ENCODE measurements at regions not wholly inside any gene's neighbourhood (a gene's known extent, or its start where the extent isn't known, plus 50 kb on each side); places are given as distances from the start of the nearest gene placed in this dataset.
A peak's percentile ranks its signal among the peaks of the same experiment; 100 is the strongest.
"Not testable (repeated sequence)": the region's sequence is repeated elsewhere in the genome, so short reads cannot be mapped to it uniquely, and the experiment has no call there.

DNA sequence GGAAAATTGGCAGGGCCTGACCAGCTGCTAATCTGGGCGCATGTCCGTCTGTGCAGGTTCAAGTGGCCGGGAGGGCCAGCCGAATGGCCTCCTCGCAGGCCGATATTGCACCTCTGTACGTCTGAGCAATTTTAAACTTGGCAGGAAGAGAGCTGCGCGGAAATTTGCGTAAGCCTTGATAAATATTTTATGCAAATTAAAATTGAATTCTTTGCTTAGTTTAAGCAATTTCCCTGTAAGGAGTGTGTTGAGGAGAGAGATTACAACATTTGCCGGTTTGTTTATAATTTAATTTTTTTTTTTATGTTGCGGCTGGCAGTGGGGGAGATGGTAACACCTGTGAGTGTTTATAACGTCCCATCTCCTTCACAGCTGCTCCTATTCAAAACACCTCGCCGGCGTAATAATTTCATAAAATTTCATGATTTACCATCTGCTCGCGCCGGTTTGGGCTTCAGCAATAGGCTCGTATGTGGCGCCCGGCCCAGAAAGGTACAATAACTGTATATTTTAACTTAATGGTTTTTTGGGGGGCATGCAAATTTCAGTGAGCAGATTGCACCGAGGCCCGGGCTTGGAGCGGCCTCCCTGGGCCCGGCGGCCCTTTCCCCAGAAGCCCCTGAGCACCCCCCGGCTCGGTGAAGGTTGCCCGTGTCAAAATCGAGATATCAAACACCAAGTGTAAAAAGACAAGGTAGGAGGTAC, 269.4 kb upstream of the MVB12B start:
- DNase-seq: peak; percentile 50

DNA sequence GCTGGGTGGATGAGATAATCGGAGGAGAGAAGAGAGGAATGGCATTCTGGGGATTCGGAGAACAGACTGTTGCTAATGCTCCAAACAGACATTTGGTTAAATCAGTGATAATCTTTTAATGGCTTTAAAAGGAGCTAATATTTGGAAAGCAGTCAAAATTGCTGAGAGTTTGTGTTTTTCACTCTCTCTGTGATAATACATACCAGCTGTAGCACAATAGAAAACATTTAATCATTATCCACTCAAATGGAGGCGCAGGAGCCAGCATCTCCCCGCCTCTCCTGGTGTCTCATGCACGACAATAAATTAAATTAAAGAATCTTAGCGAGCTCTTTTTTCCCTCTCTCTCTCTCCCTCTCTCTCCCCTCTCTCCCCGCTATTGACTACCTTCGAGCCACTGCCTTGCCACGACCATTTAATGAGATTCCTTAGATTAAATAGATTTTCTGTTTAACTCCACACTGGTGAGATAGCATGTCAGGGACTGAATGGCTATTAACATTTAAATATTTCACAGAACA, 268.6 kb upstream of the MVB12B start:
- DNase-seq: peak; percentile 59

DNA sequence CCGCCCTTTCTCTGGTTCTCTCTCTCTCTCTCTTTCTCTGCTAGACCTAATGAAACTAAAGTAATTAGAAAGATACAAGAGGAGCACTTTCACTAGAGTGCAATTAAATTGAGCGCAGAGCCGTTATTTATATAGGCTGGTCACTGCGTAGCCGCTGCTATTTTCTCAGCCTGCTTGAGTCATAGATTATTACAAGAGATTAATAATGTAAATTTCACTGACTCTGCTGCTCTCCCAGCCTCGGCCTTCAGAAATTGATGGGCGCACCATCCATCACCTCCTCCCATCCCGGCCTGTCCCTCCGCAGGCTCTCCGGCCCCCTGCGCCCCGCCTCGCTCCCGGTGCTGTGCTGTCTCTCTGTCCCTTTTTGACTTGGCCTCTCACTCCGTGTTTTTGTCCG, 268.0 kb upstream of the MVB12B start:
- DNase-seq: no peak

DNA sequence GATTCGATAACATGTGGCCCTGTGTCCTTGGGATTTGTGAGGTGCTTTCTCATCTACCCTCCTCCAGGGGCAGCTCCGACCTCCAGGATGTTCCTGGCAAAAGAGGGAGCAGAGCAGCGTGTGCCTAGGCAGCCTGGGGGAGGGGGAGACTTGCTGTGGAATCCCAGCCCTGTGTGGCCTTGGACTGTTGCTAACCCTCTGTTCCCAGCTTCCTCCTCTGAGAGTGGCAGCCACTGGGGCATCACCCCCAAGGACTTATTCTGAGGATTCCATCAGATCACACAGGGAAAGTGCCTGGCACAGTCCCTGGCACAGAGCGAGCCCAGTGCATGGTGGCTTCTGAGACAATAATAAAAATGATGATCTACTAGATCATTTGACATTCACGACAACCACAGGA, 265.1 kb upstream of the MVB12B start:
- no peak for DNase-seq

DNA sequence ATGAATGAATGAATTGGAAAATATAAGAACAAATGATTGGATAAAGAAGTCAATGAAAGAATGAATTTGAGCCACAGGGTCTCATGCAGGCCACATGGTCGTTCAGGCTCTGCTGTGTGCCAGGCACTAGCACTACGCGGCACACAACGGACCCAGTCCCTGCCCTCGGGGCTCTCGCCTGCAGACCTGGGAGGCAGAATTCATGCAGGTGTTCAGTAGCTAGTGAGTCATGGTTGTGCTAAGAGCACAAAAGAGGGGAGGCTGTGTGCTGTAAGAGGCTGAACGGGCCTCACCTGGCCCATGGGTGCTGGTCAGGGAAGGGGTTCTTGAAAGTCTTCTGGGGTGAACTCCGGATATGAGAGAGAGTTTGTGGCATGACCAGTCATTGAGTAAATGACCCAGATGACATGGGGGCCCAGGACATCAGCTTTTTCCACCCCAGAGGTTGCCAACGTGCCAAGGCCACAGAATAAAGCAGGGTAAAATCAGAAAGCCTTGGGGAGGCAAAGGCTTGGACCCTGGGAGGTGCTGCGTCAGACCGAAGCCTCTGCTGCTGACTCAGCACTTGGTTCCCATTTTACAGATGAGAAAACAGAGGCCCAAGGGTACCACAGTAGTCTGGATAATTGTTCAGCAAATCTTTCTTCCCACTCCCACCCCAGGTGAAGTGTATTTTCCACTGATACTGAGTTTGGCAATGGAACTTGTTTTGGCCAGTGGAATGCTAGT, 264.3 kb upstream of the MVB12B start:
- no peak for DNase-seq

DNA sequence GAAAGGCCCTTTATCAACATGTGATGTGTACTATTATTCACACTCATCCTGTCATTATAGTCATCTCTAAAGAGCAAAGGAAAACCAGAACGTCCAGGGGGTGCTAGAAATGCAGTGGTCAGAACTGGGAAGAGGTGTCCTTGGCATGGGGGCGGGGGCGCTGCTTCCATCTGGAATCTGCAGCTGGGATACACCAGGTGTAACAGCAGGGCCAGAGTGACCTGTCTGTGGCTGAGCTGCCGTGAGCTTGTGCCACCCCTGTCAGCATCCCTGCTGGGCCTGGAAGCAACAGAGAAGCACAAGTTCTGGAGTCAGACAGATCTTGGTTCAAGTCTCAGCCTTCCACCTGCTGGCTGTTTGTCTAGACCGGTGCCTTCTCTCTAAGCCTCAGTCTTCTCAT, 263.3 kb upstream of the MVB12B start:
- DNase-seq: no peak

DNA sequence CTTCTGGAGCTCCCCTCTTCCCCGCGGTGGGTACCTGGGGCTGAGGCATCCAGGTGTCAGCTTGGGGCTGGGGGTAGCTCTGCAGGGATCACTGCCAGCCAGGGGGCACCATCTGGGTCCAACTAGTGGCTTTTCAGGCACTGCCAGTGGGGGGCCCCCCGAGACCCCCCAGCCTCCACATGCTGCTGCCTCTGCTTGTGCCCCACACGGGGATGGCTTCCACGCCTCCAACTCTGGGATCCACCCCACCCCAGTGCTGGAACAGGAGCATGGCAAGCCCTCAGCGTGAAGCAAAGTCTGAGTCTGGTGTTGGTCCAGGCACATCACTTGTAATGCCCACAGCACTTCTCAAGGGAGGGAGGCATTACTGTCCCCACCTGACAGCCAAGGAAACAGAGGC, 260.5 kb upstream of the MVB12B start:
- no peak for DNase-seq

DNA sequence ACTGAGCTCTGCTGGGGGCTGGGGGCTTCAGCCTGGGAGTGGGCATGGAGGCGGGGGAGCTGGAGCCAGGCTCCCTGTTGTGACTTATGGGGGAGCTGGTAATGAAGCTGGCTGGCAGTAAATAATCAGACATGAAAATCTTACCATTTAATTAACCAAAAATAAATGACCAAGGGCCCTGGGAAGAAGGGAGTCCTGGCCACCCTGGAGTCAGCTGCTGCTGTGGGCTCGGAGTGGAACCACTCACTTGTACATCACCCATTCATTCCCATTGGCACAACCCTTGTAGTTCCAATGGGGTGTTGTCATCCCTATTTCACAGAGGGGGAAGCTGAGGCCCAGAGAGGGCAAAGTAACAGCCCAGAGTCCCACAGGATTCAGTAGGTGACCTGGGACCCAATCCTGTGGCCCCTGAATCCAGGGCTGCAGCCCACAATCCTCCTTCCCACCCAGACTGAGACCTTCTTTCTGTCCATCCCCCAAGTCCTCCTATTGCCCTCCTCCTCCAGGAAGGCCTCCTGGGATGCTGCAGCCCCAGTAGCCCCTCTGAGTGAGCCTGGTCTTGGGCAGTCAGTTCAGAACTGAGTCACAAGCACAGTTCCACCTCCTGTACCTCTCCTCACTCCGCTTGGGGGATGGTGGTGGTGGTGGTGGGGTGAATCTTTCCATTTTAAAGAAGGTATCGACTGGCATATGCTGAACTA, 259.4 kb upstream of the MVB12B start:
- DNase-seq: no peak

DNA sequence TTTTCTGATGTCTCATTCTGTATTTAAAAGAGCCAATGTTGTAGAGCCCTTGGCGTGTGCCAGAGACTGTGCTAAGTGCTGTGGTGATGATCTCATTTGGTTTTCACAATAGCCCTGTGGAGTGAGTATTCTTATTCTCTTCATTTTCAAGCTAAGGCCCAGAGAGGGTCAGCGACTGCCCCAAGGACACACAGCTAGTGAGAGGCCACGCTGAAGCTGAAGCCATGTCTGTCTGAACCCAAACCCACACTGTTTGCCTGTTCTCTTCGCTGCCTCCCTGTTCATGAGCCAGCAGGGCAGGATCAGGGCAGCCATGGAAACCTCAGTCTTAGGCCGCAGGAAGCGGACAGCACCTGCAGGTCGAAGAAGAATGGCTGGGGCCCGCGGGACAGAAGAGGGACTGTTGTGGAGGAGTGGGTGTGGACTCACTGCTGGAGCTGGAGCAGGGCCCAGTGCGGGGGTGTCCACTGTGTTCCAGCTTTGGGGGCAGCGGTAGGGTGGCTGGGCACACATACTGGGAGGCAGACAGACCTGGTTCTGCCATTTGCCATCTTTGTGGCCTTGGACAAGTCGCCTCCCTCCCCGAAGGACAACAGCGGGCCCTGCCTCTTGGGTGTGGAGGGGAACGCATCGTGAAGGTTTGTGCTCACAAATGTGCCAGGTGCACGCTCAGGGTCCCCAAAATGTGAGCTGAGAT, 257.9 kb upstream of the MVB12B start:
- no peak for DNase-seq

DNA sequence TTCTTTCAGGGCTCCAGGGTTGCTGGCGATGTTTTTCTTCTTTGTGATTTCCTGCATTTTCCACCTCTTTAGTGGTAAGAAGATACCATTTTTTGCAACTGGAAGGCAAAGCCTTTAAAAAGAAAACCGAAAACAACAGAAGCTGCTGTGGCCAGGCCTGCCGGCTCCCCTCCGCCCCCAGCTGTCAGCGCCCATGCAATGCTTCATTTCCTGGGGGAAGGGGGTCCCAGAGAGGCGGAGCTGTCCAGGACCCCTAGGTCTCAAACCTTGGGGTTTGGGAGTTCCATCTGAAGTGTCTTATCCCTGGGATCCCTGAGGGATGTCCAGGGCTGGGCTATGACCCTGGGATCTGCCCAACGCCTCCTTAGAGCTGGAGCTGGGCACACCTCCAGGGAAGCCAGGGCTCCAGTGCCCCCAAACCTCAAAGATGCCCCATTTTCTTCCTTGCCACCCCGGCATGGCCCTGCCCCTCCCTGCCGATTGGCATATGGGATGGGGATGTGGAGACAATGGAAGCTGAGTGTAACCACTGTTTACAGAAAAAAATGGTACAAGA, 257.2 kb upstream of the MVB12B start:
- DNase-seq: no peak

DNA sequence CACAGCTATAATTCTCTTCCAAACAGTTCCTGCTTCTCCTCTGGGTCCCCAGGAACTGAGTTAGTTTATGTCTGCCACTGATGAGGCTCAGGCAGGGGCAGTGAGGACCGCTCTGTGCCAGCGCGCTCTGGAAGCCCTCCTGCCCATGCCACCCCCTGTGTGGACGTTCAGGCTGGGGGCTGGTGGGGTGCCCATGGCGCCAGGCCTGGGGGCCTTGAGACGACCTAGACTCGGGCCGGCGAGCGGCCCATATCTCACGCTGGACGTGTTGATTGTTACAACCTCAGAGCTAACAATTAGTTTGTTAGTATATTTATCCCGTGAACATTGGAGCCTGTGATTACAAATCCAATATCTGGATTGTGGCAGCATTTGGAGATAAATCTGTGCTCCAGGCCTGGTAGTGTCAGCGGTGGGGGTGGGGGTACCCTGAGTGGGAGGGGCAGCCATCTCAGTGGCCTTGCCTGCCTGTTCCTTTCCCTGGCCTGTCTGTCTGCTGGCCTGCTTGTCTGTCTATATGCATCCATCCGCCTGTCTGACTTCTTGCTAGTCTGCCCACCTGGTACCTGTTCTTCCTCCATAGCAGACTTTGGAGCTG, 256.5 kb upstream of the MVB12B start:
- DNase-seq: no peak

DNA sequence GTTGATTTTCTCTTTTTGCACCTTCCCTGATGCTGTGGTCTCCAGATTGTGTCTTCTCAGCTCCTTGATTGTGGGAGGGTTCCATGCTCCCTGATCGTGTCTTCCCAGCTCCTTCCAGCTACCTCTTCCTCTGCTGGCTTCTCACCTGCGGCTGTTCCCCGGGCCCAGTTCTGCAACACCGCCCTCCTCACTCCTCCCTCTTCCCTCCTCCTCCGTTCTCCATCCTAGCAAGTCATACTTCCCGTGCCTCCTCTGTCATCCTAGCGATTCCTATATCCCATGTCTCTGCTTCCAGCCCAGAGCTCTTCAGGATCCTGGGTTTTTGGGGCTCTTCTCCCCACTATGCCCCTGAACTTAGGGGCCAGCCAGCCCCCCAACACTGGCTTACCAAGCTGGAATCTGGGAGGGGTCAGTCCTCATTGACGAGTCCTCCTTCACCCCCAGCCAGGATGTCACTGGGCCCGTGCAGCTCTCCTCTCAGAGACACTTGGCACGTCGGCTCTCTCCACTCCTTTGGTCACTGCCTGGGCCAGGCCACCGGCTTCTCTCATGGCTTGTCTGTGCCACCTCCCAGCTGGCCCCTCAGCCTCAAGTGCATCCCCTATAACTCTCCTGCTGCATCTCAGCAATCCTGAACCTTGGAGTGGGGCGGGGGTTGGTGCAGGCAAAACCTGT, 255.4 kb upstream of the MVB12B start:
- DNase-seq: no peak

DNA sequence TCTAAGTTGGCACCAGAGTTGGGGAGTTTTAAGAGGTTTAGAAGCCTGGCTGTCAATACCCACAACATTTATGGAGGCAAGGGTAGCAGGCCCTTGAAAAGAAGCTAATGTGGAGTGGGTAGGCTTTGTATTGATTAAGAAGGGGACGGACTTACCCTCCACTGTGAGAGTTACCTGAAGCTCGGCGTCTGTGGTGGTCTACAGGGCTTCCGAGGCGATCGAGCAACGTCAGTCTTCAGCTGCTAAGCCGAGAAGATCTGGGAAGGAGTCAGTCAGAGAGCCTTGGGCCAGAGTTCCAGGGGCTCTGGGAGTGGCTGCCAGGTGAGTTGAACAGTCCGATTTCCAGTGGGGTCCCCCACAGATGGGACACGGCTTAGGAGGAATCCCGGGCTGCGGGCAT, 249.0 kb upstream of the MVB12B start:
- not testable (repeated sequence) for DNase-seq

DNA sequence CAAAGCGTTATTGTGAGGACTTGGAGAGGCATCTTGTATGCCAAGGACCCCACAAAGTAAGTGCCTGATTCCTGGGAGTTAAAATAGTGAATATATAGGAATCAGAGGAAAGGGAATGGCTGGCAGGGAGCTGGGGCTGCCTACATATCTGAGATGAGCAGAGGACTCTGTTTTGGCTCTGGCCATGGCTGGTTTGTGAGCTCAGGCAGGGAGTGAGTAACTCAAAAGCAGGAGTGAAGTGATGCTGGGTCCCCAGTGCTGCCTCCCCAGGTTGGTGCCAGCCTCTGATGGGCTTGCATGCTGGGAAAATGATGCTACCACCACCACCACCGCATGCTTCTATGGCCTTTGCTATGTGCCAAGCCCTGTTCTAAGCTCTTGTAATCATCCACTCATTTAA, 246.0 kb upstream of the MVB12B start:
- no peak for DNase-seq

DNA sequence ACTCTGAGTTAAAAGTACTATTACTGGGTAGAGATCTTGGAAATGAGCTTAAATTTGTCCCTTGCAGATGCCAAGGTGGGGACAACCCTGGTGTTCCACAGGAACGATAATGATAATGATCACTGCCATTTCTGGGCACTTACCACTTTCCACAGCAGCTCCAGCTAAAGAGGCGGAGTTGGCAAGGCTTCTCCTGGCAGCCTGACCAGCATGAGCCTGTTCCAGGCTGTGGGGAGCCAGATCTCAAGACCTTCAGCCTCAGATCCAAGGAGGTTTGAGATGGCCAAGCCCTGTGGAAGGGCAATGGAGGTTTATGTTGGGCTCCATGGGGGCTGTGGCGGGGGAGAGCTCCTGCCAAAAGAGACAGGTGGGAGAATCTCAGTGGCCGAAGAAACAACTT, 244.9 kb upstream of the MVB12B start:
- no peak for DNase-seq

DNA sequence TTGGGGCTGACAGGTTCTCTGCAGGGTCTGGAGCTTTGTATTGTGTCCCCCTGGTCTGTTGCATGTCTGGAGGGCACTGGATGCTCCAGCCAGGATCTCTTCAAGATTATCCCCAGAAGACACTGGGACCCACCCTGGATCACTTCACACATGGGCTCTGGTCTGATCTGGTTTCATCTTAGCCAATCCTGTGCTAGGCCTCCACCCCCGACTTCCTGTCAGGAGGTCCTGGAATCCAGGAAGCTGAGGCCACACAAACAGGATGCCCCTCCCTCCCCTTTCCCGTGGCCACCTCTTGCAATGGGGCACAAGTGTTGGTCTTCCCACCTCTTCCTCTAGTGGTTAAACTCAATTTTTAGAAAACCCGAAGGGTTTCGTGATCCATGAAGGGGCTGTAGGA, 242.6 kb upstream of the MVB12B start:
- DNase-seq: no peak

DNA sequence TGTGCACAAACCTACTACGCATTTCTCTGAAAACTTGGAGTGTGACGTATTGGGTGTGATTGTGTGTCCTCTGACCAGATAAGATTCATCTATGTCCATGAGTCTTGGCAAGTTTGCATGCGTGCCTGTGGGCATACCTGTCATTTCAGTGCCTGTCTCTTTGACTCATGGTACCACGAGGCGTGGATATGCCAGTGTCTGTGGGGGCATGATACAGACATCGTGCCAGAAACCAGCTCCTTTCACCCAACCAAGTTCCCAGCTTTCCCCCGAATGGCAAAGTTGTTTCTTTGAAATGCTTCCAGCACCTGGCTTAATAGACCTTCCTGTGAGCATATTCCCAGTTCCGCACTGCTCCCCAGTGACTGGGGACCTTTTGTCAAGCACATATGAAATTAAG, 241.9 kb upstream of the MVB12B start:
- no peak for DNase-seq

DNA sequence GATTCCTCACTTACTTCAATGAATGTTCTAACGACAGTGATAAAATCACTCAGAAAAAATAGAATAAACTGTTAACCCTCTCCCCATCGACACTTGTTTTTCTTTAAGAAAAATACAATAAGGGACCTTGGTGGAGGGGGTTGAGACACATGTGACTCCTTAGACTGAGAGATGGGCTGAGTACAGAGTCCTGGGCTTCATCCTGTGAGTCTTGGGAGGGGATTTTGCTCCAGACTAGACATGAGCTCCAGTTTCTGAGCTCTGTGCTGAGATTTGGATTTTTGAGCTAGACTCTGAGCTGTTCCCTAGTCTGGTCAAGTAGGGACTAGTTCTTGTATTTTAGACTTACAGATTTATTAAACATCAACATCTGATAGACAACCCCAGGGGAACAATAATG, 241.5 kb upstream of the MVB12B start:
- no peak for DNase-seq

DNA sequence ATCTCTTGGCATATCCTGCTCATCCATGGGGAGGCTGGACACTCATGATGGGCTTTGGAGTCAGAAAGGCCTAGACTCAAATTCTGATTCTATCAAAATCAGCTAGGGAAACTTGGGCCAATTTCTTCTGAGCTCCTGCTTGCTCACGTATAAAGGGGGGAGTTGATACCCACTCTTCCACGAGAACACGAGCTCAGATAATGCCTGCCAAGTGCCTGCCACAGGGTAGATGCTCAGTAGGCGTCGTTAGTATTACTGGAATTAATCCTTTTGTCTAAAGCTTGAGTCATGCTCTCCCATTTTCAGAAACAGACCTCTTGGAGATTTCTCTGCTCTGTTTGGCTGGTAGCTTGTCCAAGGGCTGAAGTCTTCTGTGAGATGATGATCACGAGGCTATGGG, 238.3 kb upstream of the MVB12B start:
- DNase-seq: no peak

DNA sequence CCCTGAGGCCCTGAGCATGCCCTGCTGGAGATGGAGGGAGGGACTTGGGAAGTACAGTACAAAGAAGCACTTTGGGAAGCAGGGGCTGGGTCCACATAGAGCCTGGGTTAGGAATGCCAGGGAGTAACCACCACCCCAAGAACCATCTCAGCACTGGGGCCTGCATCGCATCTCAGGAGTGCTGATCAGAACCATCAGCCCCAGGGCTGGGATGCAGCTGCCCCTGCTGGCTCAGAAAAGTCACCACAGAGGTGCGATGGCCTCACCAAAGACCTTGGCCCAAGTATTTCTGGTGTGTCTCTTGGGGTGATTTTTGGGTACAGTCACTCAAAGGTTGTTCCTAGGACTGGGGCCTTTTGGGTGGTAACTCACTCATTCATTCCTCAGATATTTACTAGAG, 236.8 kb upstream of the MVB12B start:
- DNase-seq: no peak

DNA sequence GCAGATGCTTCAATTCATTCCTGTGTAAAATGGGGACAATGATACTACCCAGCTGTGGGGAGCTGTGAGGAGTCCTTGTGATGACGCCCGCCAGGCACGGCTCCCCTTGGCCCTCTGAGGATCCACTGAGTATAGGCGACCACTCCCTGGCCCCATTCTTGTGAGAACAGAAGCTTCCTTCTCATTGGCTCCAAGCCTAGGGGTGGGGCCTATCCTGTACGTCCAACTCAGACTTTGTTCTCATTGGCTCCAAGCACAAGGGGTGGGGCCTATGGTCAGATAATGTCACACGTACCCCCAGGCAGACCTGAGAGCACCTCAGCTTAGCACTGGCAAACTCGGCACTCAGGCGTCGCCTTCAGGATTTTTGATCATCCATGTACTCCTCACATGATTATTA, 232.9 kb upstream of the MVB12B start:
- no peak for DNase-seq

Measured in NCI-H446 treated with DMSO at 0.1 percent for 48 hours (cell line).